Dermis blood vessel endothelial cell (primary cell): ENCODE measurements at regions not wholly inside any gene's neighbourhood (a gene's known extent, or its start where the extent isn't known, plus 50 kb on each side); places are given as distances from the start of the nearest gene placed in this dataset.
"Not testable (repeated sequence)": the region's sequence is repeated elsewhere in the genome, so short reads cannot be mapped to it uniquely, and the experiment has no call there.

Source experiments
- DNase-seq: peaks from one replicate; pipeline ENCODE4 v3.0.0; 2010

- DNase-seq, result no peak
These were observed 383.0 kb upstream of the TENM3 start for GRCh38 chr4:181860157-181860556.

DNA sequence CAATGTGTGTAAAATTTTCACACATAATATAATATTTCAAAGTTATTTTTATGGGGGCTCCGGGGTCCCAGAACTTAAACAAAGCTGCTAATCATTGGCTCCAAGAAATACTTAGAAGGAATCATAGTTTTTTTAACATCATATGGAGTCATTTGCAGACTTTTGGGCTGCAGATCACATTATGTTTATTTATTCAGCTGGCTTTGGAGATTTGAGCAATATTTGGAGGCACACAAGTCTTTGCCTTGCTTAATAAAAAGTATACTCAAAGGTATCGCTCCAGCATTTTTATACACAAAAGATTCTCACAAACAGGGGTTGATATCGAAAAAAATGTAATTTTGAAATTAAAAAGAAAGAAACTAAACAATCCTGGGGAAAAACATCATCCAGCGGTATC lies 382.5 kb upstream of the TENM3 start:
- no peak for DNase-seq

- DNase-seq, result no peak
These were observed 379.3 kb upstream of the TENM3 start for GRCh38 chr4:181863856-181864255.

DNA sequence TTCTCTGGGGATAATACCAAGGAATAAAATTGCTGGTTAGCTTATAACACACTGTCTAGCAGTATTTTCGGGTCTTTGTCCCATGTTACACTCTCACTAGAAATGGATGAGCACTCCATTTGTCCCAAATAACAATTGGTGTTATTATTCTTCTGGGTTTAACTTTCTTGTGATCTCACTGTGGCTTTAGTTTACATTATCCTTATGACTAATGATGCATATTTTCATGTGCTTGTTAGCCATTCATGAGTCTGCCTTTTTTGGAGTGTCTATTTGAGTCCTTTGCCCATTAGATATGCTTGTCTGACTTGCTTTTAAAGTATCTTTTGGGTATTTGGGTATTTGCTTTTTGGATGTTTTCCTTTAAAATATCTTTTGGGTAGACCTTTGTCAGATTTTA lies 372.9 kb upstream of the TENM3 start:
- no peak for DNase-seq

DNA sequence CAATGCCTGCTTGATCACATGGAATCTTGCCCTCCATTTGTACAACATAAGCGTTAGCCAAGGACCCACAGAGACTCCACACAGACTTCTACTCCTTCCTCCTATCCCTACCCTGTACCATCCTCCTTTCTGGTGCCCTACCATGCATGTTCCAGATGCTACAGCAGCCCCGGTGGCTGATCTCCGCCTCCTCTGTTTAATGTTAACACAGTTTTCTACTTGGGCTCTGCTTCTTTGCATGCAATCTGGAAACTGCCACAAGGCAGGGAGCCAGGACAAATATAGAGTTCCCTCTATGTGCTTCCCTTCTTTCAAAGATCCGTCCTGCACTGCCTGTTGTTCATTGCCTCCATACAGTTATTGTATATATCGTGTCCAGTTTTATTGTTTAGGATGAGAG lies 368.6 kb upstream of the TENM3 start:
- DNase-seq, result no peak

DNA sequence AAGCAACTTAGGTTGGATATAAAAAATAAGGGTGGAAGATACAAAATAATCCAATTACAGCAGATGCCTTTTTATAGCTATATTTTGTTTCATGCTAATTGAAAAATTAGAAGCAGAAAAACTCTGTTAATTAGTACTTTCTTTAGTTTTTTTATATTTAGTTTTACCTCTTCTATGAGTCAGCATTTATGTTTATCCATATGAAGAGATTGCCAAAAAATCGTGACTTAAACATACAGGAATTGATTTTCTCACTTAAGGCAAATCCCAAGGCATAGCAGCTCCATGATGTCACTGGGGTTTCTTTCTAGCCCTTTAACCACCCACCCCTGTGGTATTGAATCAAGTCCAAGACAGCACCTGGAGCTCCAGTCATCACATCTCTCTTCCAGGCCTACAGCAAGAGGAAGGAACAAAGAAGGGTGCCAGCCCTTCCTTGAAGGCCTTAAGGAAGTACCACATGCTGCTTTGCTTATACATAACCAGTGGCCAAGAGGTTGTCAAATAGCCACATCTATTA lies 365.8 kb upstream of the TENM3 start:
- DNase-seq, result no peak

- no peak for DNase-seq
These were observed 353.2 kb upstream of the TENM3 start for GRCh38 chr4:181890031-181890430.

DNA sequence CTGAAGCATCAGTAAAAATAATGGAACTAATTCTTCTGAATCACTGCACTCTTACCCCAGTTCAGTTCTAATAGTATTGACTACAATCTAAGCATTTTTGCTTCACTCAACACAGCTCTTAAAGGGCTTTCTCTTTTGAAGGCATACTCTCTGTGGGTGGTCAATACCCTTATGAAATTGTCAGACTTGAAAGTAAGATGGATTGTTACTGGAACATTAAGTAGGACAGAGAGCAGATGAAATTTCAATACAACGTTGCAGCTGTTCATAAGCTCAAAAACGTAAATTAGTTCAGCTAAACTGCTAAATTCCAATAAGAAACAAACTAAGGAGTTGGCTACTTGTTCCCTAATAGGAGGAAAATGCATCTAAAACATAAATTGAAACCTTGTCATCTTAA lies 352.3 kb upstream of the TENM3 start:
- no peak for DNase-seq

GRCh38 chr4:181896614-181897013 lies 346.6 kb upstream of the TENM3 start:
- DNase-seq, result no peak

DNA sequence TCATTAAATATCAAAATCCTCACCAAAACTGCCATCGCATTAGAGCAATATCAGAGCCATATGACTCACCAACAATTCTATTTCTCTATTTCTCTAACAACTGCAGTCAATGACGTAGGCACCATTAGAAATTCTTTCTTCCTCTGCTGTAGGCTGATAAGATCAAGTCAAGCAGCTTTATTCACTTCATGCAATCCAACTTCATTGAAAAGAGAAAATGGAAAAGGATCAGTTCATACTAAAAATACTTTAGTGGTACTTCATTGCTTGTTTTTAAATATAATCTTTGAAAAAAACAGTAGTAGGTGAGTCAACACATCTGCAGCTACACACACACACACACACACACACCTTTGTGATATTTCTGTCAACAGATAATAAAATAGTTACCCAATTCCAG lies 345.3 kb upstream of the TENM3 start:
- no peak for DNase-seq

DNA sequence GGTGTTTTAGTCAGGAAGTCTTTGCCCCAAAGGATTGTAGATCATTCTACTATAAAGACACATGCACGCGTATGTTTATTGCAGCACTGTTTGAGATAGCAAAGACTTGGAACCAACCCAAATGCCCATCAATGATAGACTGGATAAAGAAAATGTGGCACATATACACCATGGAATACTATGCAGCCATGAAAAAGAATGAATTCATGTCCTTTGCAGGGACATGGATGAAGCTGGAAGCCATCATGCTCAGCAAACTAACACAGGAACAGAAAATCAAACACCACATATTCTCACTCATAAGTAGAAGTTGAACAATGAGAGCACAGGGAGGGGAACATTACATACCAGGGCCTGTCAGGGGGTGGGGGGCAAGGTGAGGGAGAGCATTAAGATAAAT lies 340.8 kb upstream of the TENM3 start:
- DNase-seq, result not testable (repeated sequence)

DNA sequence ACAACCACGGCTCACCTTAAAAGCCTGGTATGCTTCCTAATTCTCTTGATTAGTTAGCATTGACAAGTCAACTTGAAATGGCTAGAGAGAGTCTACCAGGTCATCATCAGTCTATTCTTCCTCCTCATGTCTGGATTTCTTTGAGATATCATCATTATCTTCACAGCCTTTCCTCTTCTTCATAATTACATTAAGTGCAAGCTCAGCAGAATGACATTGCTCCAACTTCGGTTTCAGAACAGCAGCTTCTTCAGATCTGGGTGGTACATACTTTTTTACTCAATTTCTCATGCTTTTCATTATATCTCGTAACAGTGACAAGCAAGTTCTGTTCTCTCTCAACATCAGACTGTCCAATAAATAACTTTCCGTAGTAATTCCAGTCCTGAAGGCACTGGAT lies 337.5 kb upstream of the TENM3 start:
- DNase-seq, result no peak

- DNase-seq, result no peak
These were observed 335.0 kb upstream of the TENM3 start for GRCh38 chr4:181908168-181908567.

- no peak for DNase-seq
These were observed 333.8 kb upstream of the TENM3 start for GRCh38 chr4:181909368-181909767.

- DNase-seq, result no peak
These were observed 331.8 kb upstream of the TENM3 start for GRCh38 chr4:181911420-181911819.

- no peak for DNase-seq
These were observed 309.7 kb upstream of the TENM3 start for GRCh38 chr4:181933471-181933870.

DNA sequence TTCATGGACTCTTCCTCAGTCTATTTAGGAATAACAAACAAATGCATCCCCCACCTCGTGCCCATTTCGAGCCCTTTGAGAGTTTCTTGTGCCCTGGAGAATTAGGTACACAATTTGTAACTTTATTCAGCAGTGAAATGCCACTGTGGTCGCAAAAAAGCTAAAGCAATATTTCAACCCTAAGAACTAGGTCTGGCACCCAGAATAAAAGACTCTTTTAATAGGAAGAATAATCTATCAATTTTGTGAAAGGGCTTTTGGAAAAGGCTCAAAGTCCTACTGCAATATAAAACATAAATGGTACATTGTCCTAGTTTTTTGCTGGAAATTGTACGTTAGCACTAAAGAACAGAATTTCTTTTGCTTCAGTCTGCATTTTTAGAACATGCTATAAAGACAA lies 304.6 kb upstream of the TENM3 start:
- DNase-seq, result no peak

- no peak for DNase-seq
These were observed 303.8 kb upstream of the TENM3 start for GRCh38 chr4:181939199-181939945.

GRCh38 chr4:181944527-181944926 lies 298.7 kb upstream of the TENM3 start:
- no peak for DNase-seq

- no peak for DNase-seq
These were observed 296.3 kb upstream of the TENM3 start for GRCh38 chr4:181946902-181947301.

DNA sequence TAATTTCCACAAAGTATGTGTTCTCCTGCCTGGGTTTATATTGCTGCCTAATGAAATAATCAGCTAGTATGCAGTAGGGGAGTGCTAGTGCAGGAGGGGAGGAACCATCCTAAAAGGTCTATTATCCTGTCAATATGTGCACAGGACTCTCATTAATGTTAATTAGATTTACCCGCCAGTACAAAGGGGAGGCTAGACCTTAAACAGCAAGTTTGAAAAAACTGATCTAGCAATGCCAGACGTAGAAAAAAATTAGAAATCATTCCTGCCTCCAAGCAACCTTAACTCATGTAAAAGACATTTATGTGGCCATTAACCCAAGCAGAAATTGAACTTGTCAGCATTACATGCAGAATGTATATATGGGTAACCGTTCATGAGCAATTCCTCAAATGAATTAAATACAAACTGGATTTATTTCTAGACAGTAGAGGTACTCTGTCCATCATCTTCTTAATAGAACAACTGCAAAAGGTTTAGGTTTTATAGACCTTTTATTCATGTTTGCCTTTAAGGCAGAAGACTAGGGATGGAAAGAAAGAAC lies 294.3 kb upstream of the TENM3 start:
- no peak for DNase-seq

- no peak for DNase-seq
These were observed 293.4 kb upstream of the TENM3 start for GRCh38 chr4:181949704-181950312.

DNA sequence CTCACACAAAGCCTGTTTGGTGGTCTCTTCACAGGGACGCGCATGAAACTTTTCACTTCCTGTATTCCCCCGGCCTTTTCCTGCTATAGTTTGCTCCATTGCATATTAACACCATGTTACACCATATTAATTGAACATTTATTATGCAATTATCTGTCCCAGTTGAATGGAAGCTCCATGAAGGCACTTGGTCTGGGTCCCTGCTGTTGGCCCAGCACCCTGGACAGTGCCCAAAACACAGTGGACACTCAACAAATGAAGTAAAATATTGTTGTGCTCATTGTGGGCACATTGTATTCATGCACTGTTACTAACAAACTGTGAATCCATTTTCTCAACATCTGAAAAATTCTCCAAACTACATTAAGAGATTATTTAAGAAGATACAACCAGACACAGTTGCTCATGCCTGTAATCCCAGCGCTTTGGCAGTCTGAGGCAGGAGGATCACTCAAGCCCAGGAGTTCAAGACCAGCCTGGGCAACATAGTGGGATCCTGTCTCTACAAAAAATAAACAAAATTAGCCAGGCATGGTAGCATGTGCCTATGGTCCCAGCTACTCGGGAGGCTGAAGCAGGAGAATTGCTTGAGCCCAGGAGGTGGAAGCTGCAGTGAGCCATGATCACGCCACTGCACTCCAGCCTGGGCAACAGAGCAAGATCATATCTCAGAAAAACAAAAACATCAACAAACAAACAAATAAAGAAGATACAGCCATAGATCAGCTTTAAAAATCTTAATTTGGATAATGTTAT lies 292.7 kb upstream of the TENM3 start:
- no peak for DNase-seq
